ENCODE measurements at regions not wholly inside any gene's neighbourhood (a gene's known extent, or its start where the extent isn't known, plus 50 kb on each side); places are given as distances from the start of the nearest gene placed in this dataset.
A peak's percentile ranks its signal among the peaks of the same experiment; 100 is the strongest.
"Not testable (repeated sequence)": the region's sequence is repeated elsewhere in the genome, so short reads cannot be mapped to it uniquely, and the experiment has no call there.

- no peak for DNase-seq (ENCODE audit: low spot score in 2 of 2)
- no peaks in the 10 kb centered on the region for H3K36me3 ChIP-seq
- no peak overlapping the region for H3K4me3 ChIP-seq
- no peaks in the 10 kb centered on the region for H3K27me3 ChIP-seq
- no peaks in the 10 kb centered on the region for H3K9me3 ChIP-seq
- 32 to 46% methylated on average over 3 of the region's 3 CpGs for WGBS, 2 donors
- TF ChIP-seq POLR2A (IDR thresholded peaks at IDR 0.05) (no peak), EP300 (IDR thresholded peaks at IDR 0.05) (no peak), CTCF (IDR thresholded peaks at IDR 0.05) (peak; percentile 17 to 46 (median 24))
- H3K4me1 ChIP-seq = no peaks in the 10 kb centered on the region
- no peak overlapping the region for H3K27ac ChIP-seq
These were observed 247.4 kb downstream of the GALC start for GRCh38 chr14:87745507-87746118.

- WGBS, 2 donors = 95 to 96% methylated on average over 21 to 39 of the region's 49 CpGs
- H3K36me3 ChIP-seq; H3K4me3 ChIP-seq; H3K4me1 ChIP-seq; H3K9me3 ChIP-seq; DNase-seq (ENCODE audit: low spot score in 2 of 2); H3K27ac ChIP-seq; H3K27me3 ChIP-seq: not testable (repeated sequence)
These were observed 258.2 kb downstream of the GALC start for GRCh38 chr14:87734577-87735360.

GRCh38 chr14:87733115-87733514 lies 259.9 kb downstream of the GALC start:
- not testable (repeated sequence) for H3K4me1 ChIP-seq; DNase-seq (ENCODE audit: low spot score in 2 of 2)
- WGBS, 2 donors = 88 to 90% methylated on average over 7 of the region's 7 CpGs

GRCh38 chr14:87732562-87732961 lies 260.4 kb downstream of the GALC start:
- H3K27me3 ChIP-seq = no peaks in the 10 kb centered on the region
- no peak overlapping the region for H3K4me3 ChIP-seq
- DNase-seq (ENCODE audit: low spot score in 2 of 2) = no peak
- H3K4me1 ChIP-seq = no peaks in the 10 kb centered on the region
- H3K36me3 ChIP-seq = no peaks in the 10 kb centered on the region
- H3K27ac ChIP-seq = no peak overlapping the region
- TF ChIP-seq CTCF (IDR thresholded peaks at IDR 0.05) = no peak
- no peak for TF ChIP-seq POLR2A (IDR thresholded peaks at IDR 0.05)
- TF ChIP-seq EP300 (IDR thresholded peaks at IDR 0.05) = no peak
- H3K9me3 ChIP-seq = no peaks in the 10 kb centered on the region
- WGBS, 2 donors = 71 to 78% methylated on average over 9 of the region's 9 CpGs

More at GRCh38 chr14:87733115-87733514, 259.9 kb downstream of the GALC start:
- not testable (repeated sequence) for H3K9me3 ChIP-seq, H3K27me3 ChIP-seq, H3K4me3 ChIP-seq, H3K27ac ChIP-seq, H3K36me3 ChIP-seq

GRCh38 chr14:87725318-87725717 lies 267.7 kb downstream of the GALC start:
- no peak overlapping the region for H3K27ac ChIP-seq
- H3K4me3 ChIP-seq = no peak overlapping the region
- 54 to 64% methylated on average over 4 of the region's 4 CpGs for WGBS, 2 donors
- H3K9me3 ChIP-seq = no peaks in the 10 kb centered on the region
- H3K27me3 ChIP-seq = no peaks in the 10 kb centered on the region
- DNase-seq (ENCODE audit: low spot score in 2 of 2) = no peak
- H3K4me1 ChIP-seq = no peaks in the 10 kb centered on the region
- H3K36me3 ChIP-seq = no peaks in the 10 kb centered on the region
- TF ChIP-seq POLR2A (IDR thresholded peaks at IDR 0.05) = no peak
- TF ChIP-seq CTCF (IDR thresholded peaks at IDR 0.05) = no peak
- TF ChIP-seq EP300 (IDR thresholded peaks at IDR 0.05) = no peak

GRCh38 chr14:87712396-87713090 lies 280.4 kb downstream of the GALC start:
- Histone ChIP-seq H3K27me3 (no peaks in the 10 kb centered on the region), H3K9me3 (no peaks in the 10 kb centered on the region), H3K27ac (no peak overlapping the region), H3K4me3 (no peak overlapping the region), H3K4me1 (no peaks in the 10 kb centered on the region), H3K36me3 (no peaks in the 10 kb centered on the region)
- DNase-seq (ENCODE audit: low spot score in 2 of 2) = no peak
- no peak for TF ChIP-seq EP300 (IDR thresholded peaks at IDR 0.05)
- no peak for TF ChIP-seq CTCF (IDR thresholded peaks at IDR 0.05)
- TF ChIP-seq POLR2A (IDR thresholded peaks at IDR 0.05) = no peak
- WGBS, 2 donors = 58 to 65% methylated on average over 6 of the region's 6 CpGs
